ENCODE measurements at regions not wholly inside any gene's neighbourhood (a gene's known extent, or its start where the extent isn't known, plus 50 kb on each side); places are given as distances from the start of the nearest gene placed in this dataset.

DNA sequence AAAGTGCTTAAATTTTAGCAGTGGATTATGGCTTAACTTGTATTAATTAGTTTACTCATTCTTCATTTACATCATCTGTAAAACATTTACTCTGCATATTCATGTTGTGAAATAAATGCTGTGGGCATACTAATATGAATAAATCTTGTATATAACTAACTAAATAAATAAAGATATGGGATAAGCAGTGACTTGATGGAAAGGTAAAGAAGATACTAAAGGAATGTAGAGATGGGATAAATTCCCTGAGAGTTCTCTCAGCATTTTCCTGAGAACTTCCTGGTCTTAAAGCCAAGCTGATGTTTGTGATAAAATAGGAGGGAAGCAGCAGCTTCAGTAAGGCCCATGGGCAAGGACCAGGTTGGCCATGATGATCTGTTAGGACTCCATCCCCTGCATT is 652.1 kb downstream of the RNF144B start:
- Histone ChIP-seq H3K9me3 (ENCODE audit: control insufficient read depth, low read length) (no peaks in the 10 kb centered on the region), H3K27me3 (ENCODE audit: control insufficient read depth, insufficient read depth, low read length, poor library complexity, severe bottlenecking) (no peaks in the 10 kb centered on the region), H3K9ac (ENCODE audit: extremely low read depth, low read length, poor library complexity, severe bottlenecking) (no peak overlapping the region), H3K36me3 (ENCODE audit: control insufficient read depth, insufficient read depth, low read length) (no peaks in the 10 kb centered on the region), H3K4me3 (ENCODE audit: low read length) (no peak overlapping the region), H3K4me1 (ENCODE audit: control insufficient read depth, insufficient read depth, low read length) (no peaks in the 10 kb centered on the region), H3K27ac (ENCODE audit: low read depth, low read length) (no peak overlapping the region)
- no peak overlapping the region for H3K4me3 Mint-ChIP-seq
- no peaks in the 10 kb centered on the region for H3K36me3 Mint-ChIP-seq (ENCODE audit: low read depth)
- no peaks in the 10 kb centered on the region for H3K9me3 Mint-ChIP-seq
- H3K27me3 Mint-ChIP-seq (ENCODE audit: insufficient read depth) = no peaks in the 10 kb centered on the region
- H3K4me1 Mint-ChIP-seq = no peaks in the 10 kb centered on the region
- TF ChIP-seq, protein P1, sequence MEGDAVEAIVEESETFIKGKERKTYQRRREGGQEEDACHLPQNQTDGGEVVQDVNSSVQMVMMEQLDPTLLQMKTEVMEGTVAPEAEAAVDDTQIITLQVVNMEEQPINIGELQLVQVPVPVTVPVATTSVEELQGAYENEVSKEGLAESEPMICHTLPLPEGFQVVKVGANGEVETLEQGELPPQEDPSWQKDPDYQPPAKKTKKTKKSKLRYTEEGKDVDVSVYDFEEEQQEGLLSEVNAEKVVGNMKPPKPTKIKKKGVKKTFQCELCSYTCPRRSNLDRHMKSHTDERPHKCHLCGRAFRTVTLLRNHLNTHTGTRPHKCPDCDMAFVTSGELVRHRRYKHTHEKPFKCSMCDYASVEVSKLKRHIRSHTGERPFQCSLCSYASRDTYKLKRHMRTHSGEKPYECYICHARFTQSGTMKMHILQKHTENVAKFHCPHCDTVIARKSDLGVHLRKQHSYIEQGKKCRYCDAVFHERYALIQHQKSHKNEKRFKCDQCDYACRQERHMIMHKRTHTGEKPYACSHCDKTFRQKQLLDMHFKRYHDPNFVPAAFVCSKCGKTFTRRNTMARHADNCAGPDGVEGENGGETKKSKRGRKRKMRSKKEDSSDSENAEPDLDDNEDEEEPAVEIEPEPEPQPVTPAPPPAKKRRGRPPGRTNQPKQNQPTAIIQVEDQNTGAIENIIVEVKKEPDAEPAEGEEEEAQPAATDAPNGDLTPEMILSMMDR (conservative IDR thresholded peaks at IDR 0.05) = no peak
- DNase-seq = no peak
- H3K27ac Mint-ChIP-seq = no peak overlapping the region

DNA sequence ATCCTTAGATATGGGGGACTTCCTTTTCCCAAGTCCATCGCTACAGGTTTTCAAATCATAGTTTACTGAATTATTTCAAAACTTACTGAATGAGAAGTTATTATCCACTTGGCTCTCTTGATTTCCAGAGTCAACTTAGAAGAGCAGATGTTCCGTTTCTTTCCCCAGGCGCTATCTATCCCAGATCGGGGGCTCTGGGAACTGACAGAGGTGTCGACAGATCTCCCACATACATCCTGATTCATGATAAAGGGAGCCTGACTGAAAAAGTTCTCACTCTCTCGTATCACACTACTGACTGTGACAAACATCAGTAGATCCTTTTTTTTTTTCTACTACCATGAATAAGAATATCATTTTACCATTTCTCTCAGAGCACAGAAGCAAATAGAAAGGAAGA is 654.8 kb downstream of the RNF144B start:
- Histone ChIP-seq H3K27ac (ENCODE audit: low read depth, low read length) (no peak overlapping the region), H3K9ac (ENCODE audit: extremely low read depth, low read length, poor library complexity, severe bottlenecking) (no peak overlapping the region), H3K4me3 (ENCODE audit: low read length) (no peak overlapping the region), H3K27me3 (ENCODE audit: control insufficient read depth, insufficient read depth, low read length, poor library complexity, severe bottlenecking) (no peaks in the 10 kb centered on the region), H3K36me3 (ENCODE audit: control insufficient read depth, insufficient read depth, low read length) (no peaks in the 10 kb centered on the region), H3K9me3 (ENCODE audit: control insufficient read depth, low read length) (no peaks in the 10 kb centered on the region), H3K4me1 (ENCODE audit: control insufficient read depth, insufficient read depth, low read length) (no peaks in the 10 kb centered on the region)
- Mint-ChIP-seq H3K4me3 (no peak overlapping the region), H3K27me3 (ENCODE audit: insufficient read depth) (no peaks in the 10 kb centered on the region), H3K4me1 (no peaks in the 10 kb centered on the region), H3K36me3 (ENCODE audit: low read depth) (no peaks in the 10 kb centered on the region), H3K9me3 (no peaks in the 10 kb centered on the region), H3K27ac (no peak overlapping the region)
- DNase-seq = no peak
- WGBS, 2 experiments (ENCODE audit: insufficient coverage in 1 of 2, insufficient read length in 1 of 2) = 91 to 93% methylated on average over 5 to 6 of the region's 6 CpGs
- TF ChIP-seq, protein P1 (conservative IDR thresholded peaks at IDR 0.05) = no peak

DNA sequence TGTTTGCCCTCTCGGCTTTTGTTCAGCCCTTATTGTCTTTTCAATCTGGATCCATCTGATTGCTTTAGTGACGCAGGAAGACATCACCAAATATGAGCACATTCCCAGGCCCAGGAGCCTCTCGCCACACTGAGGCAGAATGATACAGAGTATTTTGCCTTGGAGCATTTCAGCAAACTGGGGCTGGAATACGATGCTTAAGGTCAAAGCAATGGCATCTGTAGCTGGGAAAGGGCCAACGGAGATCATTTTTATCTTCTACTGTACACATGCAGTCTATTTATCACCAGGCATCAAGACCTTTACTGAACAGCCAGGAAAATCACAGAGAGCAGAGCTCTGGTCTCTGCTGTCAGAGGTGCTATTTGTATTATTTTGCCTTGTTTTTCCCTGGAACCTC is 655.3 kb downstream of the RNF144B start:
- Mint-ChIP-seq H3K36me3 (ENCODE audit: low read depth) (no peaks in the 10 kb centered on the region), H3K9me3 (no peaks in the 10 kb centered on the region), H3K4me3 (no peak overlapping the region), H3K4me1 (no peaks in the 10 kb centered on the region), H3K27ac (no peak overlapping the region), H3K27me3 (ENCODE audit: insufficient read depth) (no peaks in the 10 kb centered on the region)
- Histone ChIP-seq H3K27me3 (ENCODE audit: control insufficient read depth, insufficient read depth, low read length, poor library complexity, severe bottlenecking) (no peaks in the 10 kb centered on the region), H3K36me3 (ENCODE audit: control insufficient read depth, insufficient read depth, low read length) (no peaks in the 10 kb centered on the region), H3K9me3 (ENCODE audit: control insufficient read depth, low read length) (no peaks in the 10 kb centered on the region), H3K4me1 (ENCODE audit: control insufficient read depth, insufficient read depth, low read length) (no peaks in the 10 kb centered on the region), H3K27ac (ENCODE audit: low read depth, low read length) (no peak overlapping the region), H3K4me3 (ENCODE audit: low read length) (no peak overlapping the region), H3K9ac (ENCODE audit: extremely low read depth, low read length, poor library complexity, severe bottlenecking) (no peak overlapping the region)
- WGBS, 2 experiments (ENCODE audit: insufficient coverage in 1 of 2, insufficient read length in 1 of 2) = 92 to 97% methylated on average over 4 to 5 of the region's 5 CpGs
- TF ChIP-seq, protein P1 (conservative IDR thresholded peaks at IDR 0.05) = no peak
- no peak for DNase-seq

Data from endodermal cell (in vitro differentiated cells).